ENCODE measurements at regions not wholly inside any gene's neighbourhood (a gene's known extent, or its start where the extent isn't known, plus 50 kb on each side); places are given as distances from the start of the nearest gene placed in this dataset.

GRCh38 chr3:170735821-170736220 is 134.2 kb downstream of the RPL22L1 start (continued):
- TF ChIP-seq ZNF776 (tag by site-specific recombination; IDR thresholded peaks at IDR 0.05; ENCODE audit: borderline replicate concordance): no peak
- TF ChIP-seq EGR2 (tag by site-specific recombination; IDR thresholded peaks at IDR 0.05; ENCODE audit: low read depth): no peak
- TF ChIP-seq ZNF148 (tag by site-specific recombination; IDR thresholded peaks at IDR 0.05; ENCODE audit: borderline replicate concordance): no peak
- TF ChIP-seq ZNF639 (tag by site-specific recombination; IDR thresholded peaks at IDR 0.05): no peak
- no peak for TF ChIP-seq OSR2 (tag by site-specific recombination; IDR thresholded peaks at IDR 0.05)

- no peak overlapping the region for H3K4me3 ChIP-seq (ENCODE audit: low read depth, low read length)
- H3K27ac ChIP-seq (ENCODE audit: extremely low read depth, low read depth, low read length): no peak overlapping the region
- no peaks in the 10 kb centered on the region for H3K36me3 ChIP-seq (ENCODE audit: control insufficient read depth in 2 of 2, insufficient read depth in 1 of 2, low read length in 2 of 2)
- no peaks in the 10 kb centered on the region for H3K4me1 ChIP-seq (ENCODE audit: control insufficient read depth, insufficient read depth, low read length)
- ChIA-PET POLR2A (no interaction called here), CTCF (interaction anchor here (0.6 kb wide), 1 partner anchor 318 kb away, joined by 4 read pairs; no protein-coding TSS in a partner anchor)
- H3K9me3 ChIP-seq (ENCODE audit: control insufficient read depth, insufficient read depth, low read depth, low read length): no peaks in the 10 kb centered on the region
- TF ChIP-seq ZNF621 (tag by site-specific recombination; IDR thresholded peaks at IDR 0.05) (no peak), ZEB2 (tag by site-specific recombination; IDR thresholded peaks at IDR 0.05) (no peak), ZNF76 (tag by site-specific recombination; IDR thresholded peaks at IDR 0.05; ENCODE audit: borderline replicate concordance, low read depth) (no peak), ZXDB (tag by site-specific recombination; IDR thresholded peaks at IDR 0.05) (no peak), PRDM6 (tag by site-specific recombination; IDR thresholded peaks at IDR 0.05) (no peak), ZNF121 (tag by site-specific recombination; IDR thresholded peaks at IDR 0.05) (no peak), ZBTB8A (tag by site-specific recombination; IDR thresholded peaks at IDR 0.05) (no peak), ZFP41 (tag by site-specific recombination; IDR thresholded peaks at IDR 0.05; ENCODE audit: borderline replicate concordance) (no peak)
Measured at GRCh38 chr3:170734735-170735065, 135.3 kb downstream of the RPL22L1 start.

GRCh38 chr3:170734043-170734734 is 135.8 kb downstream of the RPL22L1 start:
- Histone ChIP-seq H3K4me1 (ENCODE audit: control insufficient read depth, insufficient read depth, low read length) (no peaks in the 10 kb centered on the region), H3K27ac (ENCODE audit: extremely low read depth, low read depth, low read length) (no peak overlapping the region), H3K9me3 (ENCODE audit: control insufficient read depth, insufficient read depth, low read depth, low read length) (no peaks in the 10 kb centered on the region), H3K4me3 (ENCODE audit: low read depth, low read length) (no peak overlapping the region), H3K36me3 (ENCODE audit: control insufficient read depth in 2 of 2, insufficient read depth in 1 of 2, low read length in 2 of 2) (no peaks in the 10 kb centered on the region)
- CTCF ChIA-PET: interaction anchor here (0.6 kb wide), 2 partner anchors 317 to 318 kb away, joined by 3 to 4 read pairs; no protein-coding TSS in a partner anchor
- POLR2A ChIA-PET: no interaction called here
- no peak for TF ChIP-seq ZBTB20 (tag by site-specific recombination; IDR thresholded peaks at IDR 0.05)

All from HEK293 (cell line).